ENCODE measurements at regions not wholly inside any gene's neighbourhood (a gene's known extent, or its start where the extent isn't known, plus 50 kb on each side); places are given as distances from the start of the nearest gene placed in this dataset.
"Not testable (repeated sequence)": the region's sequence is repeated elsewhere in the genome, so short reads cannot be mapped to it uniquely, and the experiment has no call there.

GRCh38 chr9:97220894-97221477, 86.5 kb upstream of the CCDC180 start:
- H3K4me3 ChIP-seq (ENCODE audit: low read depth in 2 of 2, low read length in 2 of 2): peak overlapping the region; percentile 19 to 24; a peak in 3 of 4 replicates
- ChIA-PET CTCF (interaction anchor here (0.6 kb wide), 1 partner anchor 361 kb away, joined by 3 read pairs; no protein-coding TSS in a partner anchor), POLR2A (no interaction called here)
- no peak overlapping the region for H3K27ac ChIP-seq (ENCODE audit: low read length)
- H3K36me3 ChIP-seq (ENCODE audit: control insufficient read depth, insufficient read depth, low read length): no peaks in the 10 kb centered on the region
- ATAC-seq (no peak), DNase-seq (ENCODE audit: low read depth, low spot score) (no peak)
- TF ChIP-seq CTCF (IDR thresholded peaks at IDR 0.05) (no peak), TCF7L2 (IDR thresholded peaks at IDR 0.05; ENCODE audit: low read depth, low read length) (no peak), SIN3A (IDR thresholded peaks at IDR 0.05; ENCODE audit: borderline replicate concordance, insufficient read depth, low read depth, low read length) (no peak), REST (IDR thresholded peaks at IDR 0.05; ENCODE audit: insufficient read depth in 1 of 2, low read depth in 2 of 2, low read length in 1 of 2) (no peak), POLR2AphosphoS5 (IDR thresholded peaks at IDR 0.05; ENCODE audit: low read depth, low read length) (no peak)
- no TSS peak for BruUV-seq (replicated peaks)
- intact Hi-C loops (cut with micrococcal nuclease; ENCODE audit: unreplicated experiment) (no loop called here), in situ Hi-C loops (cut with HindIII; ENCODE audit: low pct_unique_long_range_greater_than_20kb, low sequenced_read_pairs) (no loop called here)
- H3K27me3 ChIP-seq (ENCODE audit: control insufficient read depth, insufficient read depth, low read length): peaks cover 3% of the 10 kb centered on the region; the same call in 1 of the 2 replicates
- H3K9me3 ChIP-seq (ENCODE audit: control insufficient read depth, insufficient read depth, low read depth, low read length): no peaks in the 10 kb centered on the region
- H3K4me1 ChIP-seq (ENCODE audit: control insufficient read depth, insufficient read depth, low read length): no peaks in the 10 kb centered on the region

GRCh38 chr9:97220396-97220795, 87.1 kb upstream of the CCDC180 start:
- intact Hi-C loops (cut with micrococcal nuclease; ENCODE audit: unreplicated experiment); H3K4me3 ChIP-seq (ENCODE audit: low read depth in 2 of 2, low read length in 2 of 2); POLR2A ChIA-PET; DNase-seq (ENCODE audit: low read depth, low spot score); H3K4me1 ChIP-seq (ENCODE audit: control insufficient read depth, insufficient read depth, low read length); CTCF ChIA-PET; ATAC-seq; BruUV-seq (replicated peaks); H3K36me3 ChIP-seq (ENCODE audit: control insufficient read depth, insufficient read depth, low read length); H3K27me3 ChIP-seq (ENCODE audit: control insufficient read depth, insufficient read depth, low read length); H3K9me3 ChIP-seq (ENCODE audit: control insufficient read depth, insufficient read depth, low read depth, low read length); H3K27ac ChIP-seq (ENCODE audit: low read length); in situ Hi-C loops (cut with HindIII; ENCODE audit: low pct_unique_long_range_greater_than_20kb, low sequenced_read_pairs): not testable (repeated sequence)

DNA sequence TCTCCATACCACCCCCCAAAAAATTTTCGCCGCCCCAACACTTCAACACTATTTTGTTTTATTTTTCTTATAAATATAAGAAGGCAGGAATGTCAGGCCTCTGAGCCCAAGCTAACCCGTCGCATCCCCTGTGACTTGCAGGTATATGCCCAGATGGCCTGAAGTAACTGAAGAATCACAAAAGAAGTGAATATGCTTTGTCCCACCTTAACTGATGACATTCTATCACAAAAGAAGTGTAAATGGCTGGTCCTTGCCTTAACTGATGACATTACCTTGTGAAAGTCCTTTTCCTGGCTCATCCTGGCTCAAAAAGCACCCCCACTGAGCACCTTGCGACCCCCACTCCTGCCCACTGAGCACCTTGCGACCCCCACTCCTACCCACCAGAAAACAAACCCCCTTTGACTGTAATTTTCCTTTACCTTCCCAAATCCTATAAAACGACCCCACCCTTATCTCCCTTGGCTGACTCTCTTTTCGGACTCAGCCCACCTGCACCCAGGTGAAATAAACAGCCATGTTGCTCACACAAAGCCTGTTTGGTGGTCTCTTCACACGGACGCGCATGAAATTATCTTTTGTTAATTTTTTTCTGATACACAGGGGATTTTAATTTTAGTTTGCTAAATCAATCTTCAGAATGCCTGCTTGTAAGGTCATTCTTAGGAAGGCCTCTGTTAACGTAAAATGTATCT, 87.9 kb upstream of the CCDC180 start:
- H3K27ac ChIP-seq (ENCODE audit: low read length); H3K36me3 ChIP-seq (ENCODE audit: control insufficient read depth, insufficient read depth, low read length); H3K9me3 ChIP-seq (ENCODE audit: control insufficient read depth, insufficient read depth, low read depth, low read length); DNase-seq (ENCODE audit: low read depth, low spot score); in situ Hi-C loops (cut with HindIII; ENCODE audit: low pct_unique_long_range_greater_than_20kb, low sequenced_read_pairs); intact Hi-C loops (cut with micrococcal nuclease; ENCODE audit: unreplicated experiment); H3K4me1 ChIP-seq (ENCODE audit: control insufficient read depth, insufficient read depth, low read length); H3K4me3 ChIP-seq (ENCODE audit: low read depth in 2 of 2, low read length in 2 of 2); CTCF ChIA-PET; ATAC-seq; POLR2A ChIA-PET; BruUV-seq (replicated peaks); H3K27me3 ChIP-seq (ENCODE audit: control insufficient read depth, insufficient read depth, low read length): not testable (repeated sequence)

DNA sequence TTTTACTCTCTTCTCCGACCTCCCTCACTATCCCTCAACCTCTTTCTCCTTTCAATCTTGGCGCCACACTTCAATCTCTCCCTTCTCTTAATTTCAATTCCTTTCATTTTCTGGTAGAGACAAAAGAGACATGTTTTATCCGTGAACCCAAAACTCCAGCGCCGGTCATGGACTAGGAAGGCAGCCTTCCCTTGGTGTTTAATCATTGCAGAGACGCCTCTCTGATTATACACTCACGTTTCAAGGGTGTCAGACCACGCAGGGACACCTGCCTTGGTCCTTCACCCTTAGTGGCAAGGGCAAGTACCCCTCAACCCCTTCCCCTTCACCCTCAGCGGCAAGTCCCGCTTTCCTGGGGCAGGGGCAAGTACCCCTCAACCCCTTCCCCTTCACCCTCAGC, 92.3 kb upstream of the CCDC180 start:
- intact Hi-C loops (cut with micrococcal nuclease; ENCODE audit: unreplicated experiment); H3K27ac ChIP-seq (ENCODE audit: low read length); BruUV-seq (replicated peaks); in situ Hi-C loops (cut with HindIII; ENCODE audit: low pct_unique_long_range_greater_than_20kb, low sequenced_read_pairs); H3K27me3 ChIP-seq (ENCODE audit: control insufficient read depth, insufficient read depth, low read length); ATAC-seq; CTCF ChIA-PET; H3K4me3 ChIP-seq (ENCODE audit: low read depth in 2 of 2, low read length in 2 of 2); H3K36me3 ChIP-seq (ENCODE audit: control insufficient read depth, insufficient read depth, low read length); H3K9me3 ChIP-seq (ENCODE audit: control insufficient read depth, insufficient read depth, low read depth, low read length); POLR2A ChIA-PET; H3K4me1 ChIP-seq (ENCODE audit: control insufficient read depth, insufficient read depth, low read length); DNase-seq (ENCODE audit: low read depth, low spot score): not testable (repeated sequence)

- ATAC-seq; DNase-seq (ENCODE audit: low read depth, low spot score); H3K4me3 ChIP-seq (ENCODE audit: low read depth in 2 of 2, low read length in 2 of 2); BruUV-seq (replicated peaks); H3K4me1 ChIP-seq (ENCODE audit: control insufficient read depth, insufficient read depth, low read length); H3K27ac ChIP-seq (ENCODE audit: low read length); H3K36me3 ChIP-seq (ENCODE audit: control insufficient read depth, insufficient read depth, low read length); H3K27me3 ChIP-seq (ENCODE audit: control insufficient read depth, insufficient read depth, low read length); H3K9me3 ChIP-seq (ENCODE audit: control insufficient read depth, insufficient read depth, low read depth, low read length); CTCF ChIA-PET; POLR2A ChIA-PET; in situ Hi-C loops (cut with HindIII; ENCODE audit: low pct_unique_long_range_greater_than_20kb, low sequenced_read_pairs); intact Hi-C loops (cut with micrococcal nuclease; ENCODE audit: unreplicated experiment): not testable (repeated sequence)
These were observed 92.9 kb upstream of the CCDC180 start for GRCh38 chr9:97214556-97214955.

Measured in Panc1 (cell line).